Stimulated activated CD4-positive, alpha-beta T cell treated with anti-CD3 and anti-CD28 coated beads, Interleukin-12 subunit alpha, Interleukin-12 subunit beta, amount 100 ng/mL, for 4 hours (primary cell): ENCODE measurements at regions not wholly inside any gene's neighbourhood (a gene's known extent, or its start where the extent isn't known, plus 50 kb on each side); places are given as distances from the start of the nearest gene placed in this dataset.
"Not testable (repeated sequence)": the region's sequence is repeated elsewhere in the genome, so short reads cannot be mapped to it uniquely, and the experiment has no call there.

ENCODE experiments used
- DNase-seq: peaks from one replicate; pipeline ENCODE4 v3.0.0-alpha.2; 2020

DNA sequence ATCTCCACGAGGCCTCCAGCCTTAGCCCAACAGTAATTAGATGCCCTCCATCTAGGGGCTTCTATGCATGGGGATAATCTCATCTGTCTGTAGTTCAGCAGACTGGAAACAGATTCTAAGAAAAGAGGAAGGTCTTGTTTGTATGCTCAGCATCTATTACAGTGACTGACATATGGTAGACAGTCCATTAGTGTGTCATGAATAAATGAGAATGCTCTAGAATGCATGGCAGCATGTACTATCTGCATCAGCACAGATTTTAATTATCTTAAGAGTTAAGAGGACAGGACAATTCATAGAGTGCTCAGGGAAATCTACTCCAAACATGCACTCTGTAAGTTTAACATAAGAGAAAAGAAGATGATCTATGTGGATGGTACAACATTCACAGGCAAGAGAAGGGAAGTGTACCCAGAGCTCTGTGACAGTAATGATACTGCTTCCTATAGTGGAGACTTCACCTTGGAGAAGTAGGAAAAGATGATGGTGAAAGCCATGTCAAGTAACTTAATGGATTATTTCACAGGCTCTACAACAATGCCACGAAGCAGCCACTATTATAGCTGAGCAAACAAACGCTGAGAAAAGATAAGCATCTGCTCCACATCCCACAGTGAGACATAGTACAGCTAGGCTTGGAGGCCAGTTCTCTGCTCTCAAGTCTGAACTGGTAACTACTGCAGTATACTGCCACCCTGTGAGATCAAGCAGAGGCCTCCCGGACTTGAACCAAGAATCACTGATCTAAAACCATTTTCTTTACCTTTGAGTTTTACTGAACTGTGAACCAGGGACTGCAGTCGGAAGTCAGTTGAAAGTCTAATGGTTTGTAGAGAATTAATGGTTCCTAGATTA lies 309.2 kb upstream of the SPTLC3 start:
- DNase-seq, result no peak

GRCh38 chr20:12700701-12701100 lies 308.1 kb upstream of the SPTLC3 start:
- DNase-seq, result no peak

DNA sequence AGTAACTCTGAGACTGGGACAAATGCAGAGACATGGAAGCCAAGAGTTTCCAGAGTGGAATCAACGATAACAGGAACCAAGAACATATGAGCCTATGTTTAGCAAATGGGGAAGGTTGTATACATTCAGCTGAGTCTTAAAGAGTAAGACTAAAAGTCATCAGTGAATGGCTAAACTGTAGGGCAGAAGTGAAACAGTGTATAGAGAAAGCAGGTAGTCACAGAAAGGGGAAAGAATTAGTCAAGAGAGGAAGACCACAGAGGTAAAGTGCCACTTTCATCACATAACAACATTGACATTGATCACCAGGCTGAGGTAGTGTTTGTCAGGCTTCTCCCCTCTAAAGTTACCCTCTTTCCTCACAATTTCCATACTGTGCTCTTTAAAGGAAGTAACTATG lies 306.5 kb upstream of the SPTLC3 start:
- no peak for DNase-seq

DNA sequence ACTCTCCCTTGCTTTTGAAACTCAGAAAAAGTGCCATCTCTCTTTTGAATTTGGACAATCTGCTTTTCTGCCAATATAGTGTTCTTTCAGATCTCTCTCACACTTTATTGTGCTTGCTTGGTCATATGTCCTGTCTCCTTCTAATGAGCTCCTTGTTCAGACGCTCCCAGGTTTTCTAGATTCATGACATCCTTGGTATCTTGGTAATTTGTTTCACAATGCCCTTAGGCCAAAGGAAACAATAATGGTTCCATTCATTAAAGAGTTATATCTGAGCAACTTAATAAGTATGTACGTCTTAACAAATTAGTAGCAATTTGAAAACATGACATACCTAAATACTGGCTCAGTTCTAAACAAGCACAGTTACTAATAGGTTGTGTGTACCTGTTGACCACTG lies 293.4 kb upstream of the SPTLC3 start:
- DNase-seq, result no peak

GRCh38 chr20:12715991-12716680 lies 292.6 kb upstream of the SPTLC3 start:
- no peak for DNase-seq

- no peak for DNase-seq
Measured at GRCh38 chr20:12717061-12717460, 291.7 kb upstream of the SPTLC3 start.

DNA sequence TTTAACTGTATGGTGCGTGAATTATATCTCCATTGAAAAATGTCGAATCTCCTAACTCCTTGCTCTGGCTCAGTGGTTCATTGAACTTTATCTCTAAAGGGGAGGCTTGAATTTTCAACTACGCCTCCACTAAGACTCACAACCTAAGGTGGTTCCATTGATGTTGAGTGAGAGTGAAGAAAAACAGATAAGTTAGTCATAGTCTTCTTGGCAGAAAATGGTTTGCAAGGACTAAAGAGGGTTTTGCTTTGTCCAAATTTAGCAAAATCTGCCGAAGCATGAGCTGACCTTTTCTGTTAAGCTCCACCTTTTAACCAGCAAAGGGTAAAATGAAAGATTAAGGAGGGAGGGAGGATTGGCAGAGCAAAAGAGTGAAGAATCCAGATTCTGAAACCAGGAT lies 290.2 kb upstream of the SPTLC3 start:
- DNase-seq, result no peak

DNA sequence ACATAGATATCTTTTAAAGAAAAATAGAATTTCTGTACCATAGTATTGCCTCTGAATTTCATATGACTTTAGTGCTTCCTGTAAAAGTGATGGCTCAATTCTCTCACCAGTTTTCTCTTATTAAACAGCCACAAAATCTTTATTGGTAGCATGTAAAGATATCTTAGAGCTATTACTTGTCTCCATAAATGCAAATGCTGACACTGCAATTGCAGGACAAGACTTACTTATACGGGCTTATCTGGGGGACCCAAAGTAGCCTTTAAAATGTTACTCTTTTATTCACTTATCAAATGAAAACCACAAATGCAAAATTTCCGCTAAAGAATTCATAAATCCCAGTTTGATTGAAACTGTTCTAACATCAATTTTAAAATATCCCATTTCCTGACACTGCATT lies 287.1 kb upstream of the SPTLC3 start:
- no peak for DNase-seq

DNA sequence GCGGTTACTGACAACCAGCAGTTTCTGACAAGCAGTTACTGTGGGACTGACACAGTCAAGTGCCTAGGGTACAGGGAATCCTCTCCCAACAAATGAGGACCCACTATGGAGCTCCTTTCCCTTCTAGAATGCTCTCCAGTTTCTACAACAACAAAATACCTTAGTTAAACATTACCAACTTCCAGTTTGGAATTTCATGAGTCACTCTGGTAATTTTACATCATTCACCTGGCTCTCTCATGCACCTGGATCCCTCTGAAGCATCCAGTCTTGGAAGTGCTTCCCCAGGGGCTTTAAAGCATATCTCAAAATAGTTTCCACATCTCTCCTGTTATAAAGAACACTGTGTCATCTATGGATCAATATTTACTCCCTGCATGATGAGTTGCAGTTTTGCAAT lies 286.7 kb upstream of the SPTLC3 start:
- no peak for DNase-seq

- no peak for DNase-seq
Measured at GRCh38 chr20:12723811-12724210, 285.0 kb upstream of the SPTLC3 start.

DNA sequence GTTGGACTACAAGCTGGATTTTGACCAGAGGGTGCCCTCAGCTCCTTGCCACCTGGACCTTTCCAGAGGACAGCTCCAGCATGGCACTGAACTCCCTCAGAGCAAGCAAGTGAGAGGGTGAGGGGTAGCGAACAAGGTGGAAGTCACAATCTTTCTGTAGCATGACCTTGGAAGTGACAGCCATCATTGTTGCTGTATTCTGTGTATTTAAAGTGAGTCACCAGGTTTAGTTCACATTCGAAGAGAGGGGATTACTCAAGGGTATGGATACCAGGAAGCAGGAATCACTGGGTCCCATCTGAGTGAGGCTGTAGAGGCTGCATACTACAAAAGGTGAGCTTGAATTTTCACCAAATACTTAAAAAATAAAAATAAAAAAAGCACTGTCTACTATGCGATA lies 280.0 kb upstream of the SPTLC3 start:
- DNase-seq, result no peak

GRCh38 chr20:12729326-12729725 lies 279.4 kb upstream of the SPTLC3 start:
- DNase-seq, result no peak

GRCh38 chr20:12733811-12734210 lies 275.0 kb upstream of the SPTLC3 start:
- no peak for DNase-seq

- DNase-seq, result no peak
Measured at GRCh38 chr20:12737497-12737896, 271.3 kb upstream of the SPTLC3 start.

DNA sequence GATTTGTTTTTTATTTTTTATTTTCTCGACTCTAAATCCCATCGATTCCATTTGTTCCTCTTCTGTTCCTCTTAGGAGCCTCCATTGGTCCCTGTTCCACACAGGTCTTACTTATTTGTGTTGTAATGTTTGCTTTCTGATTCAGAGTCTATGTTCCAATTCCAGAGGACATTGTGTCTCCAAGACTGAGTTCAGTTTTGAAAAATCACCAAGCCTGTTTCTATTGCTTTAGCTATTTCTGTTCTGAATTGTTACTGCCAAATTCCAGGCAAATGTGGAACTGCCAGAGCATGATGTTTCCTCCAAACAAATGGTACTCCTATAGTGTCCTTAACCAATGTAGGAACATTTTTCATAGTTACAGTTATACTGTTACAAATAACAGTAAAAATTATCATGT lies 270.9 kb upstream of the SPTLC3 start:
- no peak for DNase-seq

- DNase-seq, result no peak
Measured at GRCh38 chr20:12740647-12741046, 268.1 kb upstream of the SPTLC3 start.

DNA sequence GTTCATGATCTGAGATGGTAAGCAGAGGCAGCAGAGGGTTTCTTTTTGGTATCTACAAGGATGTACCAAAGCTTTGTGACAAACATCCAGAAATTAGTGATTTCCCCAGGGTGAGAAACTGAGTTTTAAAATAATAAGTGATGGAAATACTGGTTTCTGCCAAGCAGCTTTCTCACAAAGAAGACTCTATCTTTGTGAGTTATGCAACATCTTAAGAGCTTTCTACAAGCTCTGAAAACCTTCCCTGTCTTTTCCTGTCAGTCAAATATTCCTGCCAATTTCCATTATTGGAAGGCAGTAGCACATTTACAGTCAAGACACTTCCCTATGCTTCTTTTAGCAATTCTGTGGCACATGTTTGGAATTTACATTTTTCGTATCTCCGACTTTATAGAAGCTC lies 264.7 kb upstream of the SPTLC3 start:
- DNase-seq, result no peak

- no peak for DNase-seq
Measured at GRCh38 chr20:12748359-12748994, 260.3 kb upstream of the SPTLC3 start.

- no peak for DNase-seq
Measured at GRCh38 chr20:12750221-12750620, 258.6 kb upstream of the SPTLC3 start.

- not testable (repeated sequence) for DNase-seq
Measured at GRCh38 chr20:12752900-12753693, 255.7 kb upstream of the SPTLC3 start.

DNA sequence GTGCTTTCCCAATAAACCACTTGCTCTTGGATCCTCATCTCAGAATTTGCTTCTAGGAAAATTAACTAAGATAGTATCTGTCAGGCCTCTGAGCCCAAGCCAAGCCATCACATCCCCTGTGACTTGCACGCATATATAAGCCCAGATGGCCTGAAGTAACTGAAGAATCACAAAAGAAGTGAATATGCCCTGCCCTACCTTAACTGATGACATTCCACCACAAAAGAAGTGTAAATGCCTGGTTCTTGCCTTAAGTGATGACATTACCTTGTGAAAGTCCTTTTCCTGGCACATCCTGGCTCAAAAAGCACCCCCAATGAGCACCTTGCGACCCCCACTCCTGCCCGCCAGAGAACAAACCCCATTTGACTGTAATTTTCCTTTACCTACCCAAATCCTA lies 255.0 kb upstream of the SPTLC3 start:
- DNase-seq, result not testable (repeated sequence)

DNA sequence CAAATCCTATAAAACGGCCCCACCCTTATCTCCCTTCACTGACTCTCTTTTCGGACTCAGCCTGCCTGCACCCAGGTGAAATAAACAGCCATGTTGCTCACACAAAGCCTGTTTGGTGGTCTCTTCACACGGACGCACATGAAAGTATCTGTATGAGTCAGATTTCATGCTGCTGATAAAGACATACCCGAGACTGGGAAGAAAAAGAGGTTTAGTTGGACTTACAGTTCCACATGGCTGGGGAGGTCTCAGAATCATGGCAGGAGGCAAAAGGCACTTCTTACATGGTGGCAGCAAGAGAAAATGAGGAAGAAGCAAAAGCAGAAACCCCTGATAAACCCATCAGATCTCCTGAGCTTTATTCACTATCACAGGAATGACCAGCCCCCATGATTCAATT lies 249.3 kb upstream of the SPTLC3 start:
- DNase-seq, result not testable (repeated sequence)

DNA sequence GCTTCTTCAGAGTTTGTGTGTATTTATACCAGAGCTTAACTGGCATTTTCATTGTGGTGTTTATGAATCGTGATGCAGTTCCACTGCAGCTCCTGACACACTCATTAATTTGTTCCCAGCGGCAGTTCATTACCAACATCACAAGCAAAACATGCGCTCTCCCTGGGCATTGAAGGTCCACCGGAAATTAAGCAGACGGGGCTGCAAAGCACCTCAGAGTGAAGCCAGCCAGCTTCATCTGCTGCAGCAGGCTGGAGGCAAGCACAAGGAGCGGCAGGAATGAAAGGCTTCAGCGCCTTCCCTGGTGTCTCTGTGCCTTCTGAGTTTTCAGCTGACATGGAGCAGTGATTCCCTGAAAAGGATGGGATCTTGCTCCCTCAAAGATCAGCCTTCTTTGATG lies 246.0 kb upstream of the SPTLC3 start:
- no peak for DNase-seq
